CD4-positive, alpha-beta memory T cell (primary cell): ENCODE measurements at regions not wholly inside any gene's neighbourhood (a gene's known extent, or its start where the extent isn't known, plus 50 kb on each side); places are given as distances from the start of the nearest gene placed in this dataset.

Experiments
- CTCF ChIA-PET: fragments of 350-600 bp; sonication (Branson Sonifier 250); formaldehyde crosslinking; loops from one replicate; lab custom pipeline; 2021; ENCODE audit warnings: inconsistent platforms; ENCODE audit not compliant: partially characterized antibody; lab: Charles Lee
- POLR2A ChIA-PET: fragments of 350-600 bp; sonication (Branson Sonifier 250); formaldehyde crosslinking; loops from one replicate; lab custom pipeline; 2021; ENCODE audit not compliant: partially characterized antibody; lab: Charles Lee
- DNase-seq, 5 donors: peaks; one replicate each; pipeline versions ENCODE4 v3.0.0 to v3.0.0-alpha.2; 2020 to 2022; ENCODE audit warnings: mixed read lengths in 1 of 5
- H3K27ac ChIP-seq: one replicate; pipeline ENCODE4 v1.7.0; 2013; ENCODE audit warnings: low read depth, low read length
- H3K27me3 ChIP-seq: 2 replicates; pipeline ENCODE4 v1.7.0; 2013; ENCODE audit warnings: mild to moderate bottlenecking, low read length, moderate library complexity; ENCODE audit not compliant: insufficient read depth
- H3K36me3 ChIP-seq: 2 replicates; pipeline ENCODE4 v1.7.0; 2013; ENCODE audit warnings: mild to moderate bottlenecking, low read length, moderate library complexity; ENCODE audit not compliant: insufficient read depth
- H3K4me1 ChIP-seq: 2 replicates; pipeline ENCODE4 v1.7.0; 2013; ENCODE audit warnings: mild to moderate bottlenecking, low read length, moderate library complexity; ENCODE audit not compliant: insufficient read depth
- H3K4me3 ChIP-seq, 2 donors: one replicate each; pipeline ENCODE4 v1.7.0; 2013; ENCODE audit warnings: low read length in 2 of 2, mild to moderate bottlenecking in 1 of 2
- H3K9me3 ChIP-seq, 2 donors: one replicate each; pipeline ENCODE4 v1.7.0; 2013; ENCODE audit warnings: low read length in 2 of 2, control low read depth in 1 of 2; ENCODE audit not compliant: control insufficient read depth in 1 of 2
- H3K27ac Mint-ChIP-seq, 7 donors: one replicate each; pipeline ENCODE4 v1.8.0; 2020 to 2021; ENCODE audit warnings: mixed read lengths in 7 of 7, mild to moderate bottlenecking in 6 of 7, inconsistent platforms in 3 of 7, moderate library complexity in 3 of 7
- H3K27me3 Mint-ChIP-seq, 2 donors: one replicate each; pipeline ENCODE4 v1.8.0; 2020 to 2021; ENCODE audit warnings: mixed read lengths in 2 of 2
- H3K36me3 Mint-ChIP-seq, 2 donors: one replicate each; pipeline ENCODE4 v1.8.0; 2020 to 2021; ENCODE audit warnings: mixed read lengths in 2 of 2, inconsistent platforms in 1 of 2, mild to moderate bottlenecking in 1 of 2
- H3K4me1 Mint-ChIP-seq, 4 donors: one replicate each; pipeline ENCODE4 v1.8.0; 2020 to 2021; ENCODE audit warnings: mixed read lengths in 4 of 4, mild to moderate bottlenecking in 1 of 4
- H3K4me3 Mint-ChIP-seq, 8 donors: one replicate each; pipeline ENCODE4 v1.8.0; 2020 to 2021; ENCODE audit warnings: mixed read lengths in 8 of 8, mild to moderate bottlenecking in 7 of 8, moderate library complexity in 6 of 8, inconsistent platforms in 3 of 8
- H3K9me3 Mint-ChIP-seq, 8 donors: one replicate each; pipeline ENCODE4 v1.8.0; 2020 to 2021; ENCODE audit warnings: mixed read lengths in 8 of 8, mild to moderate bottlenecking in 5 of 8, inconsistent platforms in 3 of 8, moderate library complexity in 1 of 8
- intact Hi-C: fragments of 100-400 bp; cut with micrococcal nuclease; formaldehyde crosslinking; loops from one replicate; pipeline ENCODE4 v1.15.1; 2023

GRCh38 chr6:80742481-80742880 lies 636.0 kb downstream of the BCKDHB start:
- DNase-seq: no peak
- CTCF ChIA-PET: no interaction called here
- no peak overlapping the region for H3K27ac ChIP-seq
- intact Hi-C loops: no loop called here
- H3K36me3 Mint-ChIP-seq: no peaks in the 10 kb centered on the region
- H3K27ac Mint-ChIP-seq: no peak overlapping the region
- H3K4me3 Mint-ChIP-seq: no peak overlapping the region
- no peaks in the 10 kb centered on the region for H3K27me3 Mint-ChIP-seq
- no peak overlapping the region for H3K4me3 ChIP-seq
- H3K36me3 ChIP-seq: no peaks in the 10 kb centered on the region
- peaks cover 0 to 11% (median 2%) of the 10 kb centered on the region in 8 donors for H3K9me3 Mint-ChIP-seq
- H3K4me1 Mint-ChIP-seq: no peaks in the 10 kb centered on the region
- H3K9me3 ChIP-seq: no peaks in the 10 kb centered on the region
- H3K4me1 ChIP-seq: no peaks in the 10 kb centered on the region
- POLR2A ChIA-PET: no interaction called here
- no peaks in the 10 kb centered on the region for H3K27me3 ChIP-seq

GRCh38 chr6:80733641-80734040 lies 627.2 kb downstream of the BCKDHB start:
- ChIA-PET CTCF (no interaction called here), POLR2A (no interaction called here)
- H3K36me3 ChIP-seq: no peaks in the 10 kb centered on the region
- peaks cover 0 to 4% (median 3%) of the 10 kb centered on the region in 8 donors for H3K9me3 Mint-ChIP-seq
- H3K36me3 Mint-ChIP-seq: no peaks in the 10 kb centered on the region
- no peak overlapping the region for H3K27ac Mint-ChIP-seq
- H3K4me1 Mint-ChIP-seq: no peaks in the 10 kb centered on the region
- no peaks in the 10 kb centered on the region for H3K4me1 ChIP-seq
- DNase-seq: no peak
- H3K27ac ChIP-seq: no peak overlapping the region
- H3K27me3 Mint-ChIP-seq: no peaks in the 10 kb centered on the region
- no peaks in the 10 kb centered on the region for H3K9me3 ChIP-seq
- H3K4me3 ChIP-seq: no peak overlapping the region
- H3K4me3 Mint-ChIP-seq: no peak overlapping the region
- H3K27me3 ChIP-seq: no peaks in the 10 kb centered on the region
- intact Hi-C loops: no loop called here

DNA sequence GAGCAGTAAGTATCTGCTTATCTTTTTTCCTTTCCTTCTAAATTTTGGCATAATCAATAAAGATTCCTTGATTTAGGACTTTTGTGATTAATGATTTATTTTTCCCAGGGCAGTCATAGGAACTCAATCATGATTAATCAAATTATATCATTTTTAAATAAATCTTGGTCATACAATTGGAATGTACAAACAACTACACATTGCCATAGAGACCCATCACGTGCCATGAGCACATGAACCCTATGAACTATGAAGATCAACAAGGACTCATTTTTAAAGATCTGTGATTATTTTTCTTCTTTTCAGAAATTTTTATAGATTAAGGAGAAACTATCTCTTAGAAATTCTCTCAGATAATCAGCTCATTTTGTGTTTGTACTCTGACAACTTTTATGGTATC lies 622.4 kb downstream of the BCKDHB start:
- CTCF ChIA-PET: no interaction called here
- Mint-ChIP-seq H3K4me1 (no peaks in the 10 kb centered on the region), H3K4me3 (no peak overlapping the region), H3K27ac (no peak overlapping the region), H3K27me3 (no peaks in the 10 kb centered on the region), H3K36me3 (no peaks in the 10 kb centered on the region), H3K9me3 (peaks cover 0 to 3% (median under 1%) of the 10 kb centered on the region in 8 donors)
- H3K4me1 ChIP-seq: no peaks in the 10 kb centered on the region
- no peak overlapping the region for H3K4me3 ChIP-seq
- no peak overlapping the region for H3K27ac ChIP-seq
- no peak for DNase-seq
- intact Hi-C loops: no loop called here
- no peaks in the 10 kb centered on the region for H3K9me3 ChIP-seq
- POLR2A ChIA-PET: no interaction called here
- H3K36me3 ChIP-seq: no peaks in the 10 kb centered on the region
- no peaks in the 10 kb centered on the region for H3K27me3 ChIP-seq

DNA sequence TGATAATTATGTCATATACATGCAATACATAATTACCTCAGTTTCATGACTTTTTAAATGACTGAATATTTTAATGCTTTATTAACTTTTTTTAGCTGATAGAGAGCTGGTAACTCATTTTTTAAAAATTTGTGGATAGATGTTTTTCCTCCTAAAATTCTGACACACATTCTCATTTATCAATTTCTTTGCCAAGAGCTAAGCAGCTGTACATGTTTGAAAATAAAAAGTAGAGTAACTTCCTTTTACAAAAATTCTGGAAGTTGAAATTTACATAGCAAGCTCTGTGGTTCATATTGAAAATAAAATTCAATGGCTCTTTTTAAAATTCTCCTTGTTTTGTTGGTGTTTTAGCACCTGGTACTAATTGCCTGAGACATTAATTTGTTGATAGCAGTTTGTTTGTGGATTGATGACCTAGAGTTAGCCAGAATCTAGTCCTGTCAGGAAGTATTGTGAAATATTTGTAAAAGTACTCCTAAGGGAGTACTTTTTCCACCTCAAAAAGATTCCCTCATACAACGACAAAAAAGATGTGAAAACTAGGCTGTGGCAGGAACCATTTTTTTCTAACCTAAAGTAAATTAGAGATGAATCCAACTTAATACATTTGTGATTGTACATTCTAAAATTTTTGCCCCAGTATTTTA lies 621.8 kb downstream of the BCKDHB start:
- DNase-seq: no peak
- Mint-ChIP-seq H3K4me3 (no peak overlapping the region), H3K9me3 (peaks cover 0 to 3% (median under 1%) of the 10 kb centered on the region in 8 donors), H3K36me3 (no peaks in the 10 kb centered on the region), H3K27me3 (no peaks in the 10 kb centered on the region), H3K4me1 (no peaks in the 10 kb centered on the region), H3K27ac (no peak overlapping the region)
- H3K27ac ChIP-seq: no peak overlapping the region
- intact Hi-C loops: no loop called here
- no peaks in the 10 kb centered on the region for H3K27me3 ChIP-seq
- CTCF ChIA-PET: no interaction called here
- no peaks in the 10 kb centered on the region for H3K36me3 ChIP-seq
- no peaks in the 10 kb centered on the region for H3K4me1 ChIP-seq
- POLR2A ChIA-PET: no interaction called here
- no peaks in the 10 kb centered on the region for H3K9me3 ChIP-seq
- H3K4me3 ChIP-seq: no peak overlapping the region

- Histone ChIP-seq H3K4me3 (no peak overlapping the region), H3K9me3 (no peaks in the 10 kb centered on the region), H3K27me3 (no peaks in the 10 kb centered on the region), H3K27ac (no peak overlapping the region), H3K36me3 (no peaks in the 10 kb centered on the region), H3K4me1 (no peaks in the 10 kb centered on the region)
- Mint-ChIP-seq H3K27ac (no peak overlapping the region), H3K36me3 (no peaks in the 10 kb centered on the region), H3K9me3 (peaks cover 0 to 3% (median 0%) of the 10 kb centered on the region in 8 donors), H3K27me3 (no peaks in the 10 kb centered on the region), H3K4me3 (no peak overlapping the region), H3K4me1 (no peaks in the 10 kb centered on the region)
- POLR2A ChIA-PET: no interaction called here
- no peak for DNase-seq
- CTCF ChIA-PET: no interaction called here
- intact Hi-C loops: no loop called here
Measured at GRCh38 chr6:80725156-80725930, 618.9 kb downstream of the BCKDHB start.

GRCh38 chr6:80720824-80721223 lies 614.4 kb downstream of the BCKDHB start:
- Histone ChIP-seq H3K27ac (no peak overlapping the region), H3K36me3 (no peaks in the 10 kb centered on the region), H3K4me3 (no peak overlapping the region), H3K9me3 (no peaks in the 10 kb centered on the region), H3K27me3 (no peaks in the 10 kb centered on the region), H3K4me1 (no peaks in the 10 kb centered on the region)
- H3K27ac Mint-ChIP-seq: no peak overlapping the region
- H3K36me3 Mint-ChIP-seq: no peaks in the 10 kb centered on the region
- H3K9me3 Mint-ChIP-seq: peaks cover 0 to 4% (median 0%) of the 10 kb centered on the region in 8 donors
- ChIA-PET CTCF (no interaction called here), POLR2A (no interaction called here)
- no peak for DNase-seq
- no peaks in the 10 kb centered on the region for H3K27me3 Mint-ChIP-seq
- no peak overlapping the region for H3K4me3 Mint-ChIP-seq
- intact Hi-C loops: no loop called here
- H3K4me1 Mint-ChIP-seq: no peaks in the 10 kb centered on the region

DNA sequence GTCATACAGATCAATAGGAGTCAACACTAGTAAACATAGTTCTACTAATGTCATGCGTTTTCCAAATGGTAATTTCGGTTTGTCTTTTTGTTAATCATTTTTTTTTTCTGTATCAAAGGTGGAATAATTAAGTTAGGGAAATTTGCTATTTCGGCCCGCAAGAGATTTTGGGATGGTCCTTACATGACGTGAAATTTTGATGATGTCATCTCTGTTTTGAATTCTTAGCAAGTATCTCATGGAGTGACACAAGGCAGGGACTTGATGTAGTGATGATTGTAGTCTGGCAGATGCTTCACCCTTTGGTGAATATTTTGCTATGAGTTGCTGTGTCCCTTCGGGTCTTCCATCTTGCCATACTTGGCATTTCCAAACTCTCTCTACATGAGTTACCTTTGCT lies 608.0 kb downstream of the BCKDHB start:
- no peak overlapping the region for H3K27ac ChIP-seq
- intact Hi-C loops: no loop called here
- no peaks in the 10 kb centered on the region for H3K36me3 Mint-ChIP-seq

More for the DNA sequence above, 608.0 kb downstream of the BCKDHB start:
- no peaks in the 10 kb centered on the region for H3K27me3 ChIP-seq
- DNase-seq: no peak
- H3K9me3 Mint-ChIP-seq: peaks cover 0 to 7% (median 0%) of the 10 kb centered on the region in 8 donors
- no peaks in the 10 kb centered on the region for H3K9me3 ChIP-seq
- no peak overlapping the region for H3K4me3 ChIP-seq
- H3K4me1 Mint-ChIP-seq: no peaks in the 10 kb centered on the region
- H3K27me3 Mint-ChIP-seq: no peaks in the 10 kb centered on the region
- ChIA-PET CTCF (no interaction called here), POLR2A (no interaction called here)
- H3K36me3 ChIP-seq: no peaks in the 10 kb centered on the region
- no peak overlapping the region for H3K27ac Mint-ChIP-seq
- no peak overlapping the region for H3K4me3 Mint-ChIP-seq
- no peaks in the 10 kb centered on the region for H3K4me1 ChIP-seq
